GM18870 (cell line): ENCODE measurements at regions not wholly inside any gene's neighbourhood (a gene's known extent, or its start where the extent isn't known, plus 50 kb on each side); places are given as distances from the start of the nearest gene placed in this dataset.

Experiments
- ATAC-seq: cut with Tn5 transposase; IDR thresholded peaks from one replicate; pipeline ENCODE4 v1.9.1; 2021; ENCODE audit warnings: moderate library complexity; ENCODE audit not compliant: unreplicated experiment

DNA sequence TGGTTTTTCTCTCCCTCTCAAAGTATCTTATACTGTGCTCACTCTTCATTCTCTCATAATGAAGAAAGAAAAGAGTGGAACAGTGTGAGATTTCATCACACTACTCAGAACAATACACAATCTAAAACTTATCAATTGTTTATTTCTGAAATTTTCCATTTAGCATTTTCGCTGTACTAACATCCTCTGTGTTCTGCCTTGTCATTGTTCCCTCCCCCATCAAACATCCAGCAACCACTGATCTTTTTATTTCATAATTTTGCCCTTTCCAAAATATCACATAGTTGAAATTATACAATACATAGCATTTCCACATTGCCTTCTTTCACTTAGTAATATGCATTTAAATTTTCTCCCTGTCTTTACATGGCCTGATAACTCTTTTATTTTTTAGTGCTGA lies 658.7 kb downstream of the SLITRK1 start:
- ATAC-seq, result no peak

GRCh38 chr13:83221813-83222241 lies 660.4 kb downstream of the SLITRK1 start:
- no peak for ATAC-seq

- ATAC-seq, result no peak
Measured at GRCh38 chr13:83221256-83221655, 661.0 kb downstream of the SLITRK1 start.

DNA sequence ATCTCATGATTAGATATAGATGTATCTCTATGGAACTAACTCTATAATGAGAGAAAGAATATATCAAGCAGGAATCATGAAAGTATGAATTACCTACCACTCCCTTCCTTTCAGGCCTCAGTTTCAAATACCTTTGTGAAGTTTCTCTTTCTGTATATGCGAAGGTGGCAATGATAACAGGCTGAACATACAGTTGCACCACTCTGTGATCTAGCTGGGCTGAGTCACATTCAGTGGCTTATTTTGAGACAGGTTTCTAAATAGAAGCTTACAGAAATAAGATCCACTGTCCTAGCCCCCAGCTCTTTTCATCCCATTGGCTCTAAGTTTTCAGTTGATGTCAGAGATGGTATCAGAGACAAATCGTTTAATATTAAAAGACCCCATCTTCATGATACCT lies 662.0 kb downstream of the SLITRK1 start:
- no peak for ATAC-seq

DNA sequence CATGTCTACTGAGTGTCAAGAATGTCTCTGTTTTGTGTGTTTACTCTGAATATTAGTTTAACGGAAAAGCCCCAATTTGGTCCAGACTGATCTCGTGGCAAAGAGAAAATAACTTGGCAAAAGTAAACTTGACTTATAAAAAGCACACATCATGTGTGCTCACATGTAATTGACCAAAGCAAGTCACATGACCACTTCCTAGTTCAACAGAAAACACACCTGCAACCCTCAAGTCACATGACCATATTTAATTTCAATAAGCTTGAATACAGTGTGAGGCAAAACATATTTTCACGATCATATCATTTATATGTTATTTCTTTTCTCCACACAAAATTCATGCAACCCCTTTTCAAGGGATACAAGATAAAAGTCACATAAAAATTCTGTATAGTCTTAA lies 662.4 kb downstream of the SLITRK1 start:
- no peak for ATAC-seq

DNA sequence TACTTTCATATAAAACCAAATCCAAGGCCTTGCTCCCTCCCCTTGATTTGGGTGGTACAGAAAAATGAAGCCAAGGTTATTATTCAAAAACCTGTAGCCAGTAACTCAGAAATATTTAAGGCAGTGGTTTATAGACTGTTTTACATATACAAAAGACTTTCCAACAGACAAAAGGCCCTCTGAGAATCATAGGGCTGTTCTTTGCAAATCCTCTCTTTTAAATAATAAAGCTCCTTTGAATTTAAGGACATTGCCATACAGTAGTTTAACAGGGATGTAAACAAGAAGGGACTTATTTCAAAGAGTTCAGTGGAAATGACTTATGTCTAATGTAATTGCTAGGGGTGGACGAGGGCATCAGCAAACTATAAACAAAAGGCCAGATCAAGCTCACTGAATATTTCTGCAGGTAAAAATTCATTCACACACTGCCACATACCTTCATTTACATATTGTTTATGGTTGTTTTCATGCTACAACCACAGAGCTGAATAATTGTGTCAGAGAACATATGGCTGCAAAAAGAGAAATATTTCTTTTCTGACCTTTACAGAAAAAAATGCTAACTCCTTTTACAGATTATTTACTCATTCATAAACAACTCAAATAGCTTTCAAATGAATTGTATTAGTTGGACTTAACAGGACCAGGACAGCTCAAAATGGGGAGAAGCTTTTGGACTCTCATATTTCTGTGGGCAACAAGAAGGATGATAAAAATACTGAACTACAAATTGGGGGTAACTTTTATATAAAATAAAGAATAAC lies 665.6 kb downstream of the SLITRK1 start:
- ATAC-seq, result no peak

- ATAC-seq, result no peak
Measured at GRCh38 chr13:83215627-83216026, 666.6 kb downstream of the SLITRK1 start.

- no peak for ATAC-seq
Measured at GRCh38 chr13:83214452-83214851, 667.8 kb downstream of the SLITRK1 start.

GRCh38 chr13:83211301-83211700 lies 671.0 kb downstream of the SLITRK1 start:
- no peak for ATAC-seq

DNA sequence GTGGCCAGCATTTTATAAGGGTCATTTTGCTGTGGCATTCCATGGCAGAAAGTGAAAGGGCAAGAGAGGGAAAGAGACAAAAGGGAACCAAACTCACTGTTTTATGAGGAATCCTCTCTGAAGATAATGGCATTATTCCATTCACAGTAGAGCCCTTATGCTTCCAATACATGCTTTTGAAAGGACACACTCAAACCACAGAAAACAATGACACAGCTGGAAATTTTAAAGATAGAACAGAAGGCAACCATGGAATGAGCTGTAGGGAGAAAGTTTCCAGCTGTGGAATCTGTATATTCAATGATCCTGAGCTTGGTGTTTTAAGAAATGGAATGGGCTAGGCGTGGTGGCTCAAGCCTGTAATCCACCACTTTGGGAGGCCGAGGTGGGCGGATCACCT lies 677.4 kb downstream of the SLITRK1 start:
- no peak for ATAC-seq

- ATAC-seq, result no peak
Measured at GRCh38 chr13:83201506-83201905, 680.8 kb downstream of the SLITRK1 start.

GRCh38 chr13:83197316-83197715 lies 685.0 kb downstream of the SLITRK1 start:
- no peak for ATAC-seq

DNA sequence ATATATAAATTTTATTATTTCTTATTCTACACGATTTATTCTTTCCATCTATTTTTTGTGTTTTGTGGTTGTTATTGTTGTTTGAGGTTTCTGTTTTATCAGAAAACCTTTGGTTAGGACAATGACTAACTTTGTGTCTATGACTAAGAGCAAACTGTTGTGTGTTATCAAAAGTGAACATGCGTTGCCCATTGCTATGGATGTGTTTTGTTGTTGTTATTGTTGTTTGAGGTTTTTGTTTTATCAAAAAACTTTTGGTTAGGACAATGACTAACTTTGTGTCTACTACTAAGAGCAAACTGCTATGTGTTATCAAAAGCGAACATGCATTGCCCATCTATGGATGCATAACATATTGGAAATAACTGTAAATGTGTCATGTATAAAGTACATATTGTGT lies 692.3 kb downstream of the SLITRK1 start:
- ATAC-seq, result no peak

DNA sequence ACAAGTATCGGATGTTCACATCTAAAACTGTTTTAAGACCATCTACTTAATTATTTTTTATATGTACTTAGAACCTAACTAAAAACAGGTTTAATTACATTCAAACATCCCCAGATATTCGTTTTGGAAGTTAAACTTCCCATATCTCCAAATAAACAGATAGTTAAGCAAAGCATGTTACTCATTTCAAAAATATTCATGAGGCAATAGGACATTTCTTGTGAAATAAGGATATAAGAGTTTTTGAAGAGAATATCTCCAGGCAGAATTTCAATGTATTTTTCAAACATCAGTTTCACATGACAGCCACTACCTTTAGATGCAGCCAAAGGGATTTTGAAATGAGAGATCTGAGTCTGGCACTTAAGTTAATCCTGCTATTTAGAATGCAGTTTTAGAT lies 697.5 kb downstream of the SLITRK1 start:
- no peak for ATAC-seq

DNA sequence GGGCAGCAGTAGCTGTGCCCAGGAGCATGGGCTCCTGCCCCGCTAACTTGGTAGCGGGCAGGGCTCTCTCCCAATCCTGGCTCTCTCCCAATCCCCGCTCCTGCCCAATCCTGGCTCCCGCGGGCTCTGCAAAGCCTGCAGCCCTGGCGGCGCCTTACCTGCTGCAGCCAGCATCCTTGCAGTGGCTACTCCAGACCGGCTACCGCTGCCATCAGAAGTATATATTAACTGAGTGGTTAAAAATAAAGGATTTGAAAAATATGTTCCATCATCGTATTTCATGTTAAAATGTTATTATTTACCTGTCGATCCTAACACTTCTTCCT lies 698.2 kb downstream of the SLITRK1 start:
- ATAC-seq, result no peak

DNA sequence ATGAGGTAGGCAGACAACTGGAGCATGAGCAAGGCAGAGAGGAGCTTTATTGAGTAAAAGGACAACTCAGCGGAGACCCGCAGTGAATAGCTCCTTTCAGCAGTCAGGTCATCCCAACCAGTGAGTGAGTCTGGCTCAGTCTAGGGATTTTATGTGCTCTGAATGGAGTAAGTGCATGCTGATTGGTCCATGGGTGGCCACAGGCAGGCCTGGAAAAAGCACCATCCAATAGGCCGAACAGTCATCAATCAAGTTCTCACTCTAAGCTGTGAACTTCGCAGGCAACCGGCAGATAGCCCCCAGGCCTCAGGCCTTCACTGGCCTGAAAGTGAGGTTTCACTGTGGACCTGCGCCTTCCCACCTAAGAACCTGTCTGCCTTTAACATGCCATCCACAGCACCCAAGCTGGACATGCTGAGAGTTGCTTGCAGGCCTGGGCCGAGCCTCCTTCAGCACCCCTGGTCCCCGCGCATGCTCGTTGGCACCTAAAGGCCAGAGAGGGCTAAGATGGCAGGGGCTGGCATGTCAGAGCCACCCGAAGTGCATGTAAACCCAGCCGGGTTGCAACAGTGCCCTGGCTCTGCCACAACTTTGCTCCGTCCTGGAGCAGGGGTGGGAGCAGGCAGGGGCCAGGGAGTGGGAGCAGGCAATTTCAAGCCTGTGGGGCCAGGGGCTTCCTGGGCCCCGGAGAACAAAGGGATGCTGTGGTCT lies 698.7 kb downstream of the SLITRK1 start:
- ATAC-seq, result no peak

DNA sequence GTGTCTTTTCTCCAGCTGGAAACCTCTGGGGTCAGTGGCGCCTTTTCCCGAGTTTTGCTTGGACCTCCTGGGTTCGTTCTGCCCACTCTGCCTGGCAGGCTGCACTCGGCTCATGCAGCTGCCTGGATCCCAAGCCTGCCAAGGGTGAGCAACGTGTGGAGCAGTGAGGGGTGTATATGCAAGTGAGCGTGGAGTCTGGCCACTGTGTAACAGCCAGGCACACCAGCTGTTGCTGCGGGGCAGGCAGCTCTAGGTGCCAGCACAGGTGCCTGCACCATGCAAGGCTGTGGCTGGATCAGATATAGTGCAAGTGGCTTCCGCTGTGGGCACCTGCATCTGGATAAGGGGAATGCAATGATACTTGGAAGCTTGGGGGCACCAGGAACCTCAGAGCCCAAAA lies 699.4 kb downstream of the SLITRK1 start:
- ATAC-seq, result no peak

GRCh38 chr13:83178008-83178407 lies 704.3 kb downstream of the SLITRK1 start:
- no peak for ATAC-seq

- no peak for ATAC-seq
Measured at GRCh38 chr13:83168590-83168989, 713.7 kb downstream of the SLITRK1 start.

DNA sequence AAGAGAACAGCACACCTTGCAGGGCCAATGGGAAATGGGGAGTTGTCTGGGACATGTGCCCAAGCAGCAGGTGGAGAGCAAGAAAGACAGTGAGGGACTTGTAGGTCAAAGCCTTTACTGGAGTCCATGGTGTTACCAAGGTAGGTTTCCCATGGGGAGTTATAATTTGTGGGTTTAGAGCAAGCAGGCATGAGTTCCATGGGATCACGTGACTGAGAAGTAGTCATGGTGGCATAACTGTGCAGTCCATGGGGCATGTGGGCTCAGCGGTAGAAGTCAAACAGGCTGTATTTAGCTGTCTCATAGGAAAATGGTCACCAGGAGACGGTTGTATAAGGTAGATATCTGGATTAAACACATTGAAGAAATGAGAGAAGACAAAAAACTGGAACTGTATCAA lies 715.1 kb downstream of the SLITRK1 start:
- no peak for ATAC-seq

DNA sequence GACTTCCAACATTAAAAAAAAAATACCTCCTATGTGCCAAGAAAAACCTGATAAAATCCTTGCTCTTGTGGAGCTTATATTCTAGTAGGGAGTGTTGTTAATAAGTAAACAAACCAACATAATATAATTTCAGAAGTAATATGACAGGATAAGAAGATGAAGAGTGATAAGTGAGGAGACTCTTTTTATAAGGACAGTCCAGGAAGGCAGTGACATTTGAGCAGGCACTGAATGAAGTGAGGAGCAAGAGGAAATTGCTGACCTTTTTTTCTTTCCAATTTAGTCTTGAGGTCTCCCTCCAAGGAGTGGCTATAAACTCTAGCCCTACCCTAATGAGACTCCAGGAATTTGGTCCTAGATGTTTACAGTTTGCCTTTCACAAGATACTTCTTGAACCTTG lies 715.7 kb downstream of the SLITRK1 start:
- no peak for ATAC-seq

GRCh38 chr13:83162493-83162892 lies 719.8 kb downstream of the SLITRK1 start:
- ATAC-seq, result no peak

DNA sequence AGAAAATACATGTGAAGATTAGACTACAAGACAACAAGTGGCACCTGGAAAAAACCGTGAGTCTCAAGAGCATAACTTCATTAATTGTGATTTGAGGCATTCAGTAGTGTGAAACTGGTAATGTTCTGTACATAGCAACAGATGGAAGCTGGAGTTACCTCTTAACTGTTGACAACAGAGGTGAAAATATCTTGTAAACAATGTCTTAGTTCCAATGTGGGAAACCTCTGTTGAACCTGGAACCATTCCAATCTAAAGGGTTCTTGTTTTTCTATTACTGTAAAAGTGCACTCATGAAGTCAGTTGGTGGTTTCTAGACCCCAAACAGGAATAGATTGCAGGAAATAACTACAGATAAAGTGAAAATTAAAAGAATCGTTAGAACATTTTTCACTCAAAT lies 728.4 kb downstream of the SLITRK1 start:
- ATAC-seq, result no peak
